HG02798 (cell line): ENCODE measurements at regions not wholly inside any gene's neighbourhood (a gene's known extent, or its start where the extent isn't known, plus 50 kb on each side); places are given as distances from the start of the nearest gene placed in this dataset.

ENCODE experiments used
- ATAC-seq: cut with Tn5 transposase; IDR thresholded peaks from one replicate; pipeline ENCODE4 v1.9.1; 2021; ENCODE audit warnings: mild to moderate bottlenecking; ENCODE audit not compliant: unreplicated experiment, poor library complexity

DNA sequence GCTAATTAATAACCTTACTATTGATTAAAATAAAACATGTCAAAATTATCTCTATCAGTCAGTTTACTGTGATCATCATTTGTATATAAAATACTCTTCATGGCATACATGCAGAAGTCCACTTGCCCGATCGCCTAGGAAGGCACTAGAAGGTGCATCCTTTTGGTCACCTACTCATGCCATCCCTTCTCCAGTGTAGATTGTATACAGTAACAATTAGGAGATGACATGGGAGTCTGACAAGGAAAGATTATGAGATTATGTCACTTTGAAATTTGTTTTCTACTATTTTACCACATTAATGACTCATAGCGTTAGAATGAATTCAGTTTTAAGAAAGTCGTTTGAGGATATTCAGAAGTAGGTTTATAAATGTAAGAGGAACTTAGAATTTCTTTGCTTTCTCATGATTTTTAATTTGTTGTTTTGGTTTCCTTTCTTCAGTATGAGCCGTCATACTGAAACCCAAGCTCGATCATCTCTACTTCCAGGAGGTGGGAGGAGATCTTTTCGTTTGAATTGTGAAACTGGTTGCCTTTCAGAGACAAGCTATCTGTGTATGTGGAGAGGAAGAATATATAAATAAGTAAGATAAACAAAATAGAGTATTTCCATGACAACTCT, 51.1 kb upstream of the UNC5C start:
- ATAC-seq: peak; percentile 62
